Stimulated activated naive CD4-positive, alpha-beta T cell treated with Interleukin-2 at 50 U/mL for 16 hours (primary cell): ENCODE measurements at regions not wholly inside any gene's neighbourhood (a gene's known extent, or its start where the extent isn't known, plus 50 kb on each side); places are given as distances from the start of the nearest gene placed in this dataset.

Experiments
- DNase-seq: peaks from one replicate; lab custom pipeline; 2025; lab: John Stamatoyannopoulos, UW

GRCh38 chr10:111515264-111515663 is 438.4 kb downstream of the ADRA2A start:
- DNase-seq = no peak

GRCh38 chr10:111515706-111516105 is 438.9 kb downstream of the ADRA2A start:
- DNase-seq = no peak

- no peak for DNase-seq
Measured at GRCh38 chr10:111516144-111516543, 439.3 kb downstream of the ADRA2A start.

- DNase-seq = no peak
Measured at GRCh38 chr10:111522141-111522540, 445.3 kb downstream of the ADRA2A start.

- no peak for DNase-seq
Measured at GRCh38 chr10:111522551-111522950, 445.7 kb downstream of the ADRA2A start.

GRCh38 chr10:111523016-111523415 is 446.2 kb downstream of the ADRA2A start:
- no peak for DNase-seq

- no peak for DNase-seq
Measured at GRCh38 chr10:111524134-111524533, 447.3 kb downstream of the ADRA2A start.

GRCh38 chr10:111525696-111526095 is 448.9 kb downstream of the ADRA2A start:
- DNase-seq = no peak

- no peak for DNase-seq
Measured at GRCh38 chr10:111531690-111532089, 454.9 kb downstream of the ADRA2A start.

GRCh38 chr10:111532139-111532538 is 455.3 kb downstream of the ADRA2A start:
- no peak for DNase-seq

GRCh38 chr10:111539246-111539645 is 462.4 kb downstream of the ADRA2A start:
- DNase-seq = no peak

GRCh38 chr10:111543854-111544253 is 467.0 kb downstream of the ADRA2A start:
- DNase-seq = no peak

- no peak for DNase-seq
Measured at GRCh38 chr10:111545861-111546605, 469.2 kb downstream of the ADRA2A start.

GRCh38 chr10:111548084-111548726 is 471.4 kb downstream of the ADRA2A start:
- no peak for DNase-seq

- DNase-seq = no peak
Measured at GRCh38 chr10:111551001-111551400, 474.2 kb downstream of the ADRA2A start.

- no peak for DNase-seq
Measured at GRCh38 chr10:111556666-111557065, 479.8 kb downstream of the ADRA2A start.

GRCh38 chr10:111558211-111558610 is 481.4 kb downstream of the ADRA2A start:
- no peak for DNase-seq

GRCh38 chr10:111560027-111560426 is 483.2 kb downstream of the ADRA2A start:
- no peak for DNase-seq

- DNase-seq = no peak
Measured at GRCh38 chr10:111561124-111561523, 484.3 kb downstream of the ADRA2A start.

- DNase-seq = no peak
Measured at GRCh38 chr10:111565542-111565941, 488.7 kb downstream of the ADRA2A start.

GRCh38 chr10:111578076-111578475 is 501.2 kb downstream of the ADRA2A start:
- DNase-seq = no peak

- DNase-seq = no peak
Measured at GRCh38 chr10:111579473-111579872, 502.6 kb downstream of the ADRA2A start.

- DNase-seq = no peak
Measured at GRCh38 chr10:111590703-111591102, 513.9 kb downstream of the ADRA2A start.

GRCh38 chr10:111593578-111593977 is 516.7 kb downstream of the ADRA2A start:
- DNase-seq = no peak
